CD14-positive monocyte (primary cell): ENCODE measurements at regions not wholly inside any gene's neighbourhood (a gene's known extent, or its start where the extent isn't known, plus 50 kb on each side); places are given as distances from the start of the nearest gene placed in this dataset.

Experiments used
- DNase-seq, 3 donors: peaks; one replicate each; pipeline ENCODE4 v3.0.0-alpha.2; 2011 to 2022
- H2AFZ ChIP-seq: 2 replicates; pipeline ENCODE4 v1.6.0; 2012; ENCODE audit warnings: mild to moderate bottlenecking, low read depth, low read length, inconsistent platforms; ENCODE audit not compliant: insufficient read depth, poor library complexity, severe bottlenecking
- H3K27ac ChIP-seq, 2 donors: 1 replicate in 1 of 2; 2 replicates in 1 of 2; pipeline ENCODE4 v1.5.1; 2012 to 2013; ENCODE audit warnings: low read length in 2 of 2, control low read depth in 1 of 2, inconsistent platforms in 1 of 2, low read depth in 1 of 2, mild to moderate bottlenecking in 1 of 2
- H3K27me3 ChIP-seq, 2 donors: one replicate each; pipeline versions ENCODE4 v1.6.0 to v1.6.1; 2011 to 2013; ENCODE audit warnings: low read length in 2 of 2; ENCODE audit not compliant: control insufficient read depth in 2 of 2, insufficient read depth in 2 of 2
- H3K36me3 ChIP-seq, 2 donors: replicated peaks in 1 of 2; 1 replicate in 1 of 2; 2 replicates in 1 of 2; pipeline versions ENCODE4 v1.5.1 to v1.6.1; 2012 to 2013; ENCODE audit warnings: low read length in 2 of 2, control low read depth in 1 of 2, inconsistent platforms in 1 of 2, mild to moderate bottlenecking in 1 of 2; ENCODE audit not compliant: insufficient read depth in 2 of 2, control insufficient read depth in 1 of 2
- H3K4me1 ChIP-seq, 2 donors: 1 replicate in 1 of 2; 2 replicates in 1 of 2; pipeline versions ENCODE4 v1.5.1 to v1.6.1; 2012 to 2013; ENCODE audit warnings: low read length in 2 of 2, control low read depth in 1 of 2, inconsistent platforms in 1 of 2, mild to moderate bottlenecking in 1 of 2, moderate library complexity in 1 of 2; ENCODE audit not compliant: insufficient read depth in 2 of 2, control insufficient read depth in 1 of 2
- H3K4me2 ChIP-seq: replicated peaks from 2 replicates; pipeline ENCODE3; 2012; ENCODE audit warnings: low read length, moderate library complexity, mild to moderate bottlenecking; ENCODE audit not compliant: poor library complexity, severe bottlenecking; ENCODE audit errors: extremely low read depth
- H3K4me3 ChIP-seq, 3 experiments: fragments of 200-600 bp in 1 of 3; sonication (generic) in 1 of 3; replicated peaks in 1 of 3; 1 replicate in 2 of 3; 2 replicates in 1 of 3; pipeline ENCODE4 v1.5.1; 2011 to 2013; ENCODE audit warnings: low read length in 3 of 3, mild to moderate bottlenecking in 3 of 3, control low read depth in 2 of 3, low read depth in 2 of 3, inconsistent platforms in 1 of 3, moderate library complexity in 1 of 3
- H3K79me2 ChIP-seq: 2 replicates; pipeline ENCODE4 v1.6.0; 2012; ENCODE audit warnings: mild to moderate bottlenecking, control low read depth, inconsistent platforms, low read length, moderate library complexity; ENCODE audit not compliant: insufficient read depth
- H3K9ac ChIP-seq: 2 replicates; pipeline ENCODE4 v1.6.0; 2017; ENCODE audit warnings: low read length, mild to moderate bottlenecking; ENCODE audit not compliant: insufficient read depth, poor library complexity, severe bottlenecking
- H3K9me3 ChIP-seq, 2 donors: replicated peaks in 1 of 2; 1 replicate in 1 of 2; 2 replicates in 1 of 2; pipeline versions ENCODE4 v1.5.1 to v1.6.1; 2012 to 2013; ENCODE audit warnings: low read length in 2 of 2, control low read depth in 1 of 2; ENCODE audit not compliant: control insufficient read depth in 1 of 2, insufficient read depth in 1 of 2
- H4K20me1 ChIP-seq: 2 replicates; pipeline ENCODE4 v1.6.0; 2012; ENCODE audit warnings: mild to moderate bottlenecking, low read length, control low read depth, moderate library complexity; ENCODE audit not compliant: insufficient read depth
- H3K27ac Mint-ChIP-seq, 7 donors: one replicate each; pipeline ENCODE4 v1.8.0; 2020; ENCODE audit warnings: mild to moderate bottlenecking in 7 of 7, mixed read lengths in 7 of 7, moderate library complexity in 6 of 7, inconsistent platforms in 2 of 7
- H3K27me3 Mint-ChIP-seq, 3 donors: one replicate each; pipeline ENCODE4 v1.8.0; 2021 to 2022; ENCODE audit warnings: low read depth in 3 of 3, mild to moderate bottlenecking in 3 of 3, mixed read lengths in 3 of 3, moderate library complexity in 3 of 3, inconsistent platforms in 1 of 3
- H3K36me3 Mint-ChIP-seq, 2 donors: one replicate each; pipeline ENCODE4 v1.8.0; 2020; ENCODE audit warnings: mixed read lengths in 2 of 2, inconsistent platforms in 1 of 2, mild to moderate bottlenecking in 1 of 2
- H3K4me1 Mint-ChIP-seq: one replicate; pipeline ENCODE4 v1.8.0; 2020; ENCODE audit warnings: mild to moderate bottlenecking, mixed read lengths
- H3K4me3 Mint-ChIP-seq, 2 donors: one replicate each; pipeline ENCODE4 v1.8.0; 2020; ENCODE audit warnings: mild to moderate bottlenecking in 2 of 2, mixed read lengths in 2 of 2, moderate library complexity in 1 of 2
- H3K9me3 Mint-ChIP-seq, 7 donors: one replicate each; pipeline ENCODE4 v1.8.0; 2020 to 2022; ENCODE audit warnings: mixed read lengths in 7 of 7, mild to moderate bottlenecking in 6 of 7, moderate library complexity in 6 of 7, inconsistent platforms in 2 of 7
- CTCF ChIP-seq: fragments of 200-600 bp; IDR thresholded peaks from one replicate; pipeline ENCODE4 v1.8.0; 2022; ENCODE audit warnings: antibody characterized with exemption, mild to moderate bottlenecking
- WGBS: methylation state at CpG from one replicate; pipeline ENCODE4 v1.1.5; 2013; ENCODE audit warnings: missing lambda C conversion rate; ENCODE audit not compliant: insufficient coverage; 5-methylcytosine and 5-hydroxymethylcytosine counted together
- intact Hi-C, 2 donors: fragments of 100-400 bp; cut with micrococcal nuclease; formaldehyde crosslinking; loops; one replicate each; pipeline versions ENCODE4 v1.15.0 to v1.15.1; 2023

- no peak for DNase-seq
- no peaks in the 10 kb centered on the region for H3K4me1 ChIP-seq
- no peak overlapping the region for H2AFZ ChIP-seq
- Mint-ChIP-seq H3K27me3 (peaks cover 0 to 3% (median 2%) of the 10 kb centered on the region in 3 donors), H3K27ac (no peak overlapping the region), H3K4me3 (no peak overlapping the region), H3K9me3 (peaks cover 12 to 25% (median 15%) of the 10 kb centered on the region in 7 donors), H3K4me1 (no peaks in the 10 kb centered on the region), H3K36me3 (no peaks in the 10 kb centered on the region)
- H3K27ac ChIP-seq: no peak overlapping the region
- WGBS: no CpG with 5 or more reads among the region's 2 CpGs
- H3K9me3 ChIP-seq: peaks cover 20 to 31% of the 10 kb centered on the region in 2 donors
- no peak for TF ChIP-seq CTCF
- no peaks in the 10 kb centered on the region for H3K79me2 ChIP-seq
- no peak overlapping the region for H3K4me3 ChIP-seq
- intact Hi-C loops: no loop called here
- no peaks in the 10 kb centered on the region for H4K20me1 ChIP-seq
- H3K4me2 ChIP-seq: no peak overlapping the region
- H3K27me3 ChIP-seq: peaks cover 0 to under 1% of the 10 kb centered on the region in 2 donors
- no peak overlapping the region for H3K9ac ChIP-seq
- no peaks in the 10 kb centered on the region for H3K36me3 ChIP-seq
Observed at GRCh38 chr7:56181010-56181409, 64.8 kb upstream of the NUPR2 start.

- Histone ChIP-seq H2AFZ (no peak overlapping the region), H3K4me3 (no peak overlapping the region), H3K36me3 (no peaks in the 10 kb centered on the region), H3K9ac (no peak overlapping the region), H3K4me1 (no peaks in the 10 kb centered on the region), H3K27me3 (peaks cover 2 to 9% of the 10 kb centered on the region in 2 donors), H3K9me3 (peaks cover 17 to 40% of the 10 kb centered on the region in 2 donors), H3K27ac (no peak overlapping the region), H3K79me2 (no peaks in the 10 kb centered on the region), H3K4me2 (no peak overlapping the region), H4K20me1 (no peaks in the 10 kb centered on the region)
- TF ChIP-seq CTCF: no peak
- intact Hi-C loops: no loop called here
- Mint-ChIP-seq H3K27me3 (peaks cover 9 to 21% (median 17%) of the 10 kb centered on the region in 3 donors), H3K9me3 (peaks cover 11 to 43% (median 30%) of the 10 kb centered on the region in 7 donors), H3K27ac (no peak overlapping the region), H3K36me3 (no peaks in the 10 kb centered on the region), H3K4me3 (peak overlapping the region in 1 of 2 donors; percentile 57), H3K4me1 (peaks cover 1% of the 10 kb centered on the region)
- 17% methylated on average over 11 of the region's 13 CpGs for WGBS
- no peak for DNase-seq
Observed at GRCh38 chr7:56175771-56176170, 59.6 kb upstream of the NUPR2 start.
